Heart left ventricle (tissue), 16 donors: ENCODE measurements at regions not wholly inside any gene's neighbourhood (a gene's known extent, or its start where the extent isn't known, plus 50 kb on each side); places are given as distances from the start of the nearest gene placed in this dataset.

ENCODE experiments used
- ATAC-seq, 4 donors: fragments of 200-7000 bp; cut with Tn5 transposase; one replicate each; pipeline ENCODE4 v1.9.1; 2020 to 2022; ENCODE audit warnings: moderate library complexity in 4 of 4, mild to moderate bottlenecking in 3 of 4, moderate number of reproducible peaks in 1 of 4
- DNase-seq, 5 donors: peaks; one replicate each; pipeline ENCODE4 v3.0.0-alpha.2; 2020
- H3K27ac ChIP-seq, 12 donors: fragments of 200-600 bp; sonication (generic) in 4 of 12; one replicate each; pipeline versions ENCODE4 v1.5.0 to v1.8.0; 2016 to 2022; ENCODE audit warnings: mild to moderate bottlenecking in 2 of 12
- H3K27me3 ChIP-seq, 9 donors: fragments of 200-600 bp; sonication (generic) in 2 of 9; one replicate each; pipeline versions ENCODE4 v1.5.1 to v1.8.0; 2016 to 2022; ENCODE audit warnings: mild to moderate bottlenecking in 3 of 9
- H3K36me3 ChIP-seq, 9 donors: fragments of 200-600 bp; sonication (generic) in 2 of 9; one replicate each; pipeline versions ENCODE4 v1.5.0 to v1.8.0; 2018 to 2022; ENCODE audit warnings: mild to moderate bottlenecking in 2 of 9
- H3K4me1 ChIP-seq, 12 donors: fragments of 200-600 bp; sonication (generic) in 4 of 12; one replicate each; pipeline versions ENCODE4 v1.5.0 to v1.8.0; 2016 to 2022; ENCODE audit warnings: mild to moderate bottlenecking in 3 of 12
- H3K4me3 ChIP-seq, 12 donors: fragments of 200-600 bp; sonication (generic) in 4 of 12; one replicate each; pipeline versions ENCODE4 v1.5.0 to v1.8.0; 2017 to 2022; ENCODE audit warnings: mild to moderate bottlenecking in 9 of 12, moderate library complexity in 4 of 12
- H3K9me3 ChIP-seq, 12 donors: fragments of 200-600 bp; sonication (generic) in 4 of 12; one replicate each; pipeline versions ENCODE4 v1.5.0 to v1.8.0; 2016 to 2022; ENCODE audit warnings: mild to moderate bottlenecking in 1 of 12
- CTCF ChIP-seq, 12 donors: fragments of 200-600 bp; sonication (generic) in 4 of 12; IDR thresholded peaks; one replicate each; pipeline versions ENCODE4 v1.5.0 to v1.8.0; 2018 to 2022; ENCODE audit warnings: antibody characterized with exemption in 12 of 12, mild to moderate bottlenecking in 5 of 12
- POLR2A ChIP-seq, 2 donors: fragments of 450-650 bp; IDR thresholded peaks; one replicate each; pipeline ENCODE4 v1.6.1; 2017; ENCODE audit warnings: antibody characterized with exemption in 2 of 2, mild to moderate bottlenecking in 2 of 2, moderate library complexity in 2 of 2
- WGBS, 4 donors: extraction: QIAGEN DNeasy Blood & Tissue Kit in 2 of 4; methylation state at CpG; one replicate each; pipeline versions ENCODE4 v1.1.5 to v1.1.7; 2013 to 2018; 5-methylcytosine and 5-hydroxymethylcytosine counted together
- intact Hi-C, 10 donors: fragments of 100-400 bp; cut with DNase I; formaldehyde crosslinking; loops; one replicate each; pipeline versions ENCODE4 v1.11.1 to v1.14.2; 2022
- donor health status: ischemic (EF 13 %, LVEDD 7.1; RV severe dilation, severe dysfunction).
- donor health status: healthy with polysubstance abuse.
- donor health status: DM: no; HTN: yes; CAD: no.
- donor health status: DM: no; HTN: no; CAD: no.
- donor health status: ischemic (EF 25% LVEDD 6.9; RV normal size, moderate dysfunction).
- donor health status: ischemic (EF 25% LVEDD 5.7; RV mildly dilated, moderate dysfunction).
- donor health status: healthy.
- donor health status: DM: yes; HTN: yes; CAD: no.
- donor health status: ischemic (EF 35%, LVEDD 5.7; RV mildly dilated, moderate dysfunction).
- donor health status: nonischemic (EF 11% LVEDD 7.7; RV severe dilation, severe dysfunction).
- donor health status: DM: yes; HTN: yes; CAD: no.
- donor health status: PGD.
- donor health status: ischemic (EF 29% LVEDD 5.4; RV normal size, mild dysfunction).
- donor health status: nonischemic (EF 23%, LVEDD 6.1; RV moderate dilation, normal function).

- no peaks in the 10 kb centered on the region for H3K9me3 ChIP-seq
- no peak for TF ChIP-seq CTCF (IDR thresholded peaks at IDR 0.05)
- no peak for TF ChIP-seq POLR2A (IDR thresholded peaks at IDR 0.05)
- WGBS, 4 donors, result 92 to 100% (median 99%) methylated on average over 1 of the region's 1 CpG
- no peak overlapping the region for H3K27ac ChIP-seq
- intact Hi-C loops, result no loop called here
- no peaks in the 10 kb centered on the region for H3K36me3 ChIP-seq
- peaks cover 0 to 6% (median 0%) of the 10 kb centered on the region in 12 donors for H3K4me1 ChIP-seq
- H3K27me3 ChIP-seq, result no peaks in the 10 kb centered on the region
- DNase-seq (no peak), ATAC-seq (no peak)
- no peak overlapping the region for H3K4me3 ChIP-seq
Measured at GRCh38 chr11:105215528-105215927, 76.0 kb upstream of the CARD18 start.

- Histone ChIP-seq H3K27ac (no peak overlapping the region), H3K36me3 (no peaks in the 10 kb centered on the region), H3K4me3 (no peak overlapping the region), H3K4me1 (no peaks in the 10 kb centered on the region), H3K27me3 (no peaks in the 10 kb centered on the region), H3K9me3 (no peaks in the 10 kb centered on the region)
- no peak for TF ChIP-seq CTCF (IDR thresholded peaks at IDR 0.05)
- no peak for TF ChIP-seq POLR2A (IDR thresholded peaks at IDR 0.05)
- no peak for ATAC-seq
- DNase-seq, result no peak
- intact Hi-C loops, result loop anchor here in 1 of 10 donors (5.0 kb wide), 1 partner anchor 390 kb away; no protein-coding TSS in a partner anchor
- 68 to 78% (median 69%) methylated on average over 5 of the region's 5 CpGs for WGBS, 4 donors
Measured at GRCh38 chr11:105211806-105212554, 72.4 kb upstream of the CARD18 start.

GRCh38 chr11:105208019-105208418, 68.5 kb upstream of the CARD18 start:
- H3K36me3 ChIP-seq, result no peaks in the 10 kb centered on the region
- no peak overlapping the region for H3K27ac ChIP-seq
- TF ChIP-seq CTCF (IDR thresholded peaks at IDR 0.05) (no peak), POLR2A (IDR thresholded peaks at IDR 0.05) (no peak)
- intact Hi-C loops, result no loop called here
- H3K4me1 ChIP-seq, result peaks cover 0 to 4% (median 0%) of the 10 kb centered on the region in 12 donors
- H3K9me3 ChIP-seq, result no peaks in the 10 kb centered on the region
- DNase-seq (no peak), ATAC-seq (no peak)
- WGBS, 4 donors, result 92 to 95% (median 94%) methylated on average over 4 of the region's 4 CpGs
- no peaks in the 10 kb centered on the region for H3K27me3 ChIP-seq
- no peak overlapping the region for H3K4me3 ChIP-seq

GRCh38 chr11:105206633-105207032, 67.1 kb upstream of the CARD18 start:
- no peaks in the 10 kb centered on the region for H3K27me3 ChIP-seq
- no peak overlapping the region for H3K27ac ChIP-seq
- H3K36me3 ChIP-seq, result no peaks in the 10 kb centered on the region
- WGBS, 4 donors, result 94 to 96% (median 95%) methylated on average over 4 of the region's 4 CpGs
- H3K4me3 ChIP-seq, result no peak overlapping the region
- intact Hi-C loops, result no loop called here
- no peak for DNase-seq
- H3K4me1 ChIP-seq, result peaks cover 0 to 4% (median 0%) of the 10 kb centered on the region in 12 donors
- no peak for ATAC-seq
- TF ChIP-seq POLR2A (IDR thresholded peaks at IDR 0.05) (no peak), CTCF (IDR thresholded peaks at IDR 0.05) (no peak)
- H3K9me3 ChIP-seq, result no peaks in the 10 kb centered on the region
